B cell (primary cell): ENCODE measurements at regions not wholly inside any gene's neighbourhood (a gene's known extent, or its start where the extent isn't known, plus 50 kb on each side); places are given as distances from the start of the nearest gene placed in this dataset.

Experiments
- ATAC-seq: fragments of 200-7000 bp; cut with Tn5 transposase; one replicate; pipeline ENCODE4 v1.10.0; 2021; ENCODE audit warnings: low read depth, mild to moderate bottlenecking, moderate number of reproducible peaks, moderate library complexity
- CTCF ChIA-PET: fragments of 350-600 bp; sonication (Branson Sonifier 250); formaldehyde crosslinking; loops from one replicate; lab custom pipeline; 2021; ENCODE audit warnings: antibody characterized with exemption, inconsistent platforms; lab: Charles Lee
- POLR2A ChIA-PET: fragments of 350-600 bp; sonication (Branson Sonifier 250); formaldehyde crosslinking; loops from one replicate; lab custom pipeline; 2021; ENCODE audit warnings: antibody characterized with exemption; lab: Charles Lee
- DNase-seq: peaks from one replicate; pipeline ENCODE4 v3.0.0; 2013
- H2AFZ ChIP-seq: 2 replicates; pipeline ENCODE4 v1.6.1; 2012; ENCODE audit warnings: mild to moderate bottlenecking, low read depth, low read length; ENCODE audit not compliant: insufficient read depth, poor library complexity, severe bottlenecking
- H3K27ac ChIP-seq, 2 donors: 1 replicate in 1 of 2; 2 replicates in 1 of 2; pipeline ENCODE4 v1.5.1; 2012 to 2013; ENCODE audit warnings: low read length in 2 of 2, mild to moderate bottlenecking in 2 of 2, moderate library complexity in 1 of 2
- H3K27me3 ChIP-seq, 4 experiments: fragments of 200-600 bp in 1 of 4; sonication (generic) in 1 of 4; replicated peaks in 1 of 4; 1 replicate in 2 of 4; 2 replicates in 2 of 4; pipeline versions ENCODE4 v1.6.1 to v1.7.0; 2013 to 2016; ENCODE audit warnings: low read length in 3 of 4, mild to moderate bottlenecking in 2 of 4, mixed read lengths in 1 of 4, moderate library complexity in 1 of 4; ENCODE audit not compliant: insufficient read depth in 4 of 4, control insufficient read depth in 3 of 4; ENCODE audit errors: control extremely low read depth in 1 of 4
- H3K36me3 ChIP-seq, 2 experiments: replicated peaks in 1 of 2; 1 replicate in 1 of 2; 2 replicates in 1 of 2; pipeline versions ENCODE4 v1.6.1 to v1.7.1; 2013; ENCODE audit warnings: low read length in 1 of 2; ENCODE audit not compliant: insufficient read depth in 2 of 2, control insufficient read depth in 1 of 2; ENCODE audit errors: control extremely low read depth in 1 of 2, extremely low read depth in 1 of 2
- H3K4me1 ChIP-seq, 2 donors: fragments of 200-600 bp in 1 of 2; sonication (generic) in 1 of 2; 1 replicate in 1 of 2; 2 replicates in 1 of 2; pipeline versions ENCODE4 v1.5.1 to v1.6.1; 2013 to 2017; ENCODE audit warnings: low read length in 2 of 2; ENCODE audit not compliant: control insufficient read depth in 2 of 2, insufficient read depth in 2 of 2
- H3K4me2 ChIP-seq: replicated peaks from 2 replicates; pipeline ENCODE3; 2012; ENCODE audit warnings: mild to moderate bottlenecking, low read depth, low read length; ENCODE audit not compliant: poor library complexity, severe bottlenecking
- H3K4me3 ChIP-seq, 5 experiments: fragments of 200-600 bp in 1 of 5; sonication (generic) in 1 of 5; 1 replicate in 3 of 5; 2 replicates in 2 of 5; pipeline versions ENCODE4 v1.5.1 to v1.7.0; 2011 to 2016; ENCODE audit warnings: low read length in 4 of 5, mild to moderate bottlenecking in 4 of 5, low read depth in 2 of 5, control low read depth in 1 of 5, moderate library complexity in 1 of 5; ENCODE audit not compliant: insufficient read depth in 1 of 5; ENCODE audit errors: control extremely low read depth in 1 of 5, extremely low read depth in 1 of 5
- H3K79me2 ChIP-seq: fragments of 200-600 bp; sonication (generic); one replicate; pipeline ENCODE4 v1.6.0; 2016; ENCODE audit warnings: low read length; ENCODE audit not compliant: control insufficient read depth, insufficient read depth
- H3K9ac ChIP-seq: fragments of 200-600 bp; sonication (generic); 2 replicates; pipeline ENCODE4 v1.6.1; 2017; ENCODE audit warnings: mild to moderate bottlenecking, low read length, moderate library complexity
- H3K9me3 ChIP-seq, 3 donors: one replicate each; pipeline versions ENCODE4 v1.6.1 to v1.7.1; 2013; ENCODE audit warnings: low read length in 2 of 3; ENCODE audit not compliant: control insufficient read depth in 2 of 3, insufficient read depth in 1 of 3; ENCODE audit errors: control extremely low read depth in 1 of 3
- H4K20me1 ChIP-seq: 2 replicates; pipeline ENCODE4 v1.6.0; 2012; ENCODE audit warnings: mild to moderate bottlenecking, low read length; ENCODE audit not compliant: insufficient read depth, control insufficient read depth, poor library complexity, severe bottlenecking
- H3K27ac Mint-ChIP-seq: one replicate; pipeline ENCODE4 v1.8.0; 2021; ENCODE audit warnings: mixed read lengths
- H3K27me3 Mint-ChIP-seq: one replicate; pipeline ENCODE4 v1.8.0; 2021; ENCODE audit warnings: mixed read lengths
- H3K4me1 Mint-ChIP-seq: one replicate; pipeline ENCODE4 v1.8.0; 2021; ENCODE audit warnings: mixed read lengths
- H3K4me3 Mint-ChIP-seq: one replicate; pipeline ENCODE4 v1.8.0; 2021; ENCODE audit warnings: mixed read lengths
- H3K9me3 Mint-ChIP-seq: one replicate; pipeline ENCODE4 v1.8.0; 2022; ENCODE audit warnings: mixed read lengths; ENCODE audit not compliant: insufficient read depth
- CTCF ChIP-seq: fragments of 200-600 bp; IDR thresholded peaks from one replicate; pipeline ENCODE4 v1.8.0; 2022; ENCODE audit warnings: antibody characterized with exemption, mild to moderate bottlenecking
- EZH2 ChIP-seq: IDR thresholded peaks from 2 replicates; pipeline ENCODE4 v1.6.1; 2012; ENCODE audit warnings: borderline replicate concordance, low read depth, mild to moderate bottlenecking, moderate library complexity, low read length; ENCODE audit not compliant: insufficient read depth, poor library complexity, severe bottlenecking
- WGBS: methylation state at CpG from one replicate; pipeline ENCODE4 v1.1.5; 2013; ENCODE audit warnings: missing lambda C conversion rate; ENCODE audit not compliant: insufficient coverage; 5-methylcytosine and 5-hydroxymethylcytosine counted together
- intact Hi-C: fragments of 100-400 bp; cut with micrococcal nuclease; formaldehyde crosslinking; loops from one replicate; pipeline ENCODE4 v1.10.0; 2022

- Histone ChIP-seq H4K20me1 (no peaks in the 10 kb centered on the region), H3K4me1 (no peaks in the 10 kb centered on the region), H2AFZ (no peak overlapping the region), H3K4me3 (no peak overlapping the region), H3K27ac (no peak overlapping the region), H3K79me2 (no peaks in the 10 kb centered on the region), H3K27me3 (no peaks in the 10 kb centered on the region), H3K9ac (no peak overlapping the region), H3K4me2 (no peak overlapping the region), H3K36me3 (no peaks in the 10 kb centered on the region), H3K9me3 (peaks cover 0 to 1% (median 0%) of the 10 kb centered on the region in 3 donors)
- no peaks in the 10 kb centered on the region for H3K27me3 Mint-ChIP-seq
- CTCF ChIA-PET, result no interaction called here
- intact Hi-C loops, result no loop called here
- WGBS, result 100% methylated on average over 1 of the region's 1 CpG
- no peaks in the 10 kb centered on the region for H3K9me3 Mint-ChIP-seq
- DNase-seq (no peak), ATAC-seq (no peak)
- no peak for TF ChIP-seq EZH2
- TF ChIP-seq CTCF, result no peak
- H3K27ac Mint-ChIP-seq, result no peak overlapping the region
- H3K4me3 Mint-ChIP-seq, result no peak overlapping the region
- H3K4me1 Mint-ChIP-seq, result no peaks in the 10 kb centered on the region
- POLR2A ChIA-PET, result no interaction called here
Observed at GRCh38 chr2:150554046-150554445, 66.6 kb upstream of the RND3 start.

- Histone ChIP-seq H3K27me3 (no peaks in the 10 kb centered on the region), H3K9ac (no peak overlapping the region), H3K4me2 (no peak overlapping the region), H3K36me3 (no peaks in the 10 kb centered on the region), H3K9me3 (peaks cover 0 to 1% (median 0%) of the 10 kb centered on the region in 3 donors), H3K79me2 (no peaks in the 10 kb centered on the region), H3K27ac (no peak overlapping the region), H2AFZ (no peak overlapping the region), H4K20me1 (no peaks in the 10 kb centered on the region), H3K4me1 (no peaks in the 10 kb centered on the region), H3K4me3 (no peak overlapping the region)
- no peak for DNase-seq
- intact Hi-C loops, result no loop called here
- POLR2A ChIA-PET, result no interaction called here
- TF ChIP-seq EZH2 (no peak), CTCF (no peak)
- whole genome bisulfite sequencing, result no CpG with 5 or more reads among the region's 5 CpGs
- Mint-ChIP-seq H3K4me1 (no peaks in the 10 kb centered on the region), H3K9me3 (no peaks in the 10 kb centered on the region), H3K4me3 (no peak overlapping the region), H3K27me3 (no peaks in the 10 kb centered on the region), H3K27ac (no peak overlapping the region)
- CTCF ChIA-PET, result no interaction called here
- ATAC-seq, result no peak
Observed at GRCh38 chr2:150552041-150552820, 64.8 kb upstream of the RND3 start.
